T-cell (primary cell): ENCODE measurements at regions not wholly inside any gene's neighbourhood (a gene's known extent, or its start where the extent isn't known, plus 50 kb on each side); places are given as distances from the start of the nearest gene placed in this dataset.

Experiments used
- ATAC-seq, 4 experiments: fragments of 200-7000 bp in 3 of 4; fragments of 150-1000 bp in 1 of 4; cut with Tn5 transposase; replicated peaks in 1 of 4; 1 replicate in 3 of 4; 2 replicates in 1 of 4; pipeline ENCODE4 v1.10.0; 2021; ENCODE audit warnings: moderate library complexity in 3 of 4, mild to moderate bottlenecking in 2 of 4, moderate number of reproducible peaks in 1 of 4
- CTCF ChIA-PET, 2 donors: fragments of 300-600 bp; sonication (Branson Sonifier 250); formaldehyde crosslinking; loops; one replicate each; lab custom pipeline; 2022; ENCODE audit warnings: antibody characterized with exemption in 2 of 2; lab: Charles Lee
- POLR2A ChIA-PET, 2 donors: fragments of 300-600 bp; sonication (Branson Sonifier 250); formaldehyde crosslinking; loops; one replicate each; lab custom pipeline; 2022; ENCODE audit warnings: antibody characterized with exemption in 2 of 2; lab: Charles Lee
- DNase-seq, 35 experiments: peaks; one replicate each; pipeline versions ENCODE4 v3.0.0 to v3.0.0-alpha.2; 2013 to 2023
- H3K27ac ChIP-seq: one replicate; pipeline ENCODE4 v1.5.1; 2013; ENCODE audit warnings: low read length
- H3K27me3 ChIP-seq, 2 experiments: replicated peaks in 1 of 2; 1 replicate in 1 of 2; 2 replicates in 1 of 2; pipeline versions ENCODE4 v1.6.1 to v1.7.0; 2013; ENCODE audit warnings: low read length in 1 of 2, mixed read lengths in 1 of 2; ENCODE audit not compliant: control insufficient read depth in 2 of 2, insufficient read depth in 2 of 2; ENCODE audit errors: extremely low read depth in 1 of 2
- H3K36me3 ChIP-seq, 2 donors: 1 replicate in 1 of 2; 2 replicates in 1 of 2; pipeline versions ENCODE4 v1.6.1 to v1.7.0; 2013; ENCODE audit warnings: low read length in 1 of 2; ENCODE audit not compliant: control insufficient read depth in 2 of 2, insufficient read depth in 1 of 2; ENCODE audit errors: extremely low read depth in 1 of 2
- H3K4me1 ChIP-seq, 2 experiments: 1 replicate in 1 of 2; 2 replicates in 1 of 2; pipeline versions ENCODE4 v1.6.1 to v1.7.0; 2013; ENCODE audit warnings: low read length in 2 of 2, mixed read lengths in 1 of 2; ENCODE audit not compliant: insufficient read depth in 2 of 2, control insufficient read depth in 1 of 2; ENCODE audit errors: extremely low read depth in 1 of 2
- H3K4me3 ChIP-seq, 2 donors: 1 replicate in 1 of 2; 2 replicates in 1 of 2; pipeline versions ENCODE4 v1.5.1 to v1.7.0; 2013; ENCODE audit warnings: mild to moderate bottlenecking in 2 of 2, low read length in 1 of 2, moderate library complexity in 1 of 2; ENCODE audit not compliant: control insufficient read depth in 1 of 2; ENCODE audit errors: extremely low read depth in 1 of 2
- H3K9me3 ChIP-seq: 2 replicates; pipeline ENCODE4 v1.7.0; 2013
- H3K27ac Mint-ChIP-seq, 2 donors: one replicate each; pipeline ENCODE4 v1.8.0; 2020 to 2021; ENCODE audit warnings: mild to moderate bottlenecking in 2 of 2, mixed read lengths in 2 of 2
- H3K27me3 Mint-ChIP-seq, 2 donors: one replicate each; pipeline ENCODE4 v1.8.0; 2021 to 2022; ENCODE audit warnings: mixed read lengths in 2 of 2
- H3K36me3 Mint-ChIP-seq: one replicate; pipeline ENCODE4 v1.8.0; 2021; ENCODE audit warnings: mixed read lengths
- H3K4me1 Mint-ChIP-seq, 3 donors: one replicate each; pipeline ENCODE4 v1.8.0; 2020 to 2022; ENCODE audit warnings: mixed read lengths in 3 of 3, mild to moderate bottlenecking in 1 of 3
- H3K4me3 Mint-ChIP-seq, 3 donors: one replicate each; pipeline ENCODE4 v1.8.0; 2020 to 2022; ENCODE audit warnings: mild to moderate bottlenecking in 3 of 3, mixed read lengths in 3 of 3, moderate library complexity in 3 of 3
- H3K9me3 Mint-ChIP-seq, 3 donors: one replicate each; pipeline ENCODE4 v1.8.0; 2020 to 2022; ENCODE audit warnings: mixed read lengths in 3 of 3
- WGBS: methylation state at CpG from one replicate; pipeline ENCODE4 v1.1.5; 2013; ENCODE audit warnings: missing lambda C conversion rate; ENCODE audit not compliant: insufficient coverage; 5-methylcytosine and 5-hydroxymethylcytosine counted together

- CTCF ChIA-PET: no interaction called here
- 71% methylated on average over 2 of the region's 3 CpGs for WGBS
- no peak overlapping the region for H3K27ac Mint-ChIP-seq
- Histone ChIP-seq H3K36me3 (no peaks in the 10 kb centered on the region), H3K4me1 (no peaks in the 10 kb centered on the region), H3K27me3 (peaks cover 0 to 3% of the 10 kb centered on the region in 2 experiments), H3K4me3 (no peak overlapping the region), H3K27ac (no peak overlapping the region), H3K9me3 (no peaks in the 10 kb centered on the region)
- no peaks in the 10 kb centered on the region for H3K9me3 Mint-ChIP-seq
- H3K4me1 Mint-ChIP-seq: no peaks in the 10 kb centered on the region
- H3K36me3 Mint-ChIP-seq: no peaks in the 10 kb centered on the region
- DNase-seq (no peak), ATAC-seq (no peak)
- no peaks in the 10 kb centered on the region for H3K27me3 Mint-ChIP-seq
- no peak overlapping the region for H3K4me3 Mint-ChIP-seq
- POLR2A ChIA-PET: no interaction called here
Measured at GRCh38 chr6:14848019-14848418, 397.9 kb upstream of the JARID2 start.

- Mint-ChIP-seq H3K27me3 (no peaks in the 10 kb centered on the region), H3K4me1 (no peaks in the 10 kb centered on the region), H3K27ac (no peak overlapping the region), H3K36me3 (no peaks in the 10 kb centered on the region), H3K4me3 (no peak overlapping the region), H3K9me3 (no peaks in the 10 kb centered on the region)
- ChIA-PET POLR2A (interaction anchor here in 1 of 2 donors (0.8 kb wide), 1 partner anchor 53 kb away, joined by 3 read pairs; no protein-coding TSS in a partner anchor), CTCF (no interaction called here)
- no peak for ATAC-seq
- Histone ChIP-seq H3K27me3 (peaks cover 0 to 3% of the 10 kb centered on the region in 2 experiments), H3K4me3 (no peak overlapping the region), H3K36me3 (no peaks in the 10 kb centered on the region), H3K9me3 (no peaks in the 10 kb centered on the region), H3K4me1 (no peaks in the 10 kb centered on the region), H3K27ac (no peak overlapping the region)
- no peak for DNase-seq
Measured at GRCh38 chr6:14849185-14849584, 396.7 kb upstream of the JARID2 start.

- Mint-ChIP-seq H3K9me3 (no peaks in the 10 kb centered on the region), H3K4me3 (no peak overlapping the region), H3K36me3 (no peaks in the 10 kb centered on the region), H3K27me3 (no peaks in the 10 kb centered on the region), H3K27ac (no peak overlapping the region), H3K4me1 (peaks cover 0 to 1% (median 0%) of the 10 kb centered on the region in 3 donors)
- ATAC-seq (no peak), DNase-seq (no peak)
- POLR2A ChIA-PET: no interaction called here
- H3K27ac ChIP-seq: no peak overlapping the region
- H3K4me3 ChIP-seq: no peak overlapping the region
- H3K9me3 ChIP-seq: no peaks in the 10 kb centered on the region
- CTCF ChIA-PET: no interaction called here
- H3K36me3 ChIP-seq: no peaks in the 10 kb centered on the region
- no peaks in the 10 kb centered on the region for H3K27me3 ChIP-seq
- peaks cover 0 to 2% of the 10 kb centered on the region in 2 experiments for H3K4me1 ChIP-seq
- WGBS: 67% methylated on average over 1 of the region's 8 CpGs
Measured at GRCh38 chr6:14851281-14851680, 394.6 kb upstream of the JARID2 start.

- 100% methylated on average over 2 of the region's 5 CpGs for WGBS
- no peak for ATAC-seq
- no peak for DNase-seq
- POLR2A ChIA-PET: no interaction called here
- no peaks in the 10 kb centered on the region for H3K27me3 ChIP-seq
- no peaks in the 10 kb centered on the region for H3K9me3 ChIP-seq
- CTCF ChIA-PET: interaction anchor here in 1 of 2 donors (0.7 kb wide), 1 partner anchor 26 kb away, joined by 7 read pairs; no protein-coding TSS in a partner anchor
- peaks cover 6 to 11% (median 8%) of the 10 kb centered on the region in 3 donors for H3K4me1 Mint-ChIP-seq
- no peaks in the 10 kb centered on the region for H3K36me3 ChIP-seq
- H3K4me1 ChIP-seq: peaks cover 4 to 13% of the 10 kb centered on the region in 2 experiments
- H3K36me3 Mint-ChIP-seq: no peaks in the 10 kb centered on the region
- H3K9me3 Mint-ChIP-seq: peaks cover 0 to 3% (median 0%) of the 10 kb centered on the region in 3 donors
- no peak overlapping the region for H3K27ac Mint-ChIP-seq
- H3K4me3 ChIP-seq: no peak overlapping the region
- H3K4me3 Mint-ChIP-seq: no peak overlapping the region
- H3K27ac ChIP-seq: no peak overlapping the region
- no peaks in the 10 kb centered on the region for H3K27me3 Mint-ChIP-seq
Measured at GRCh38 chr6:14852375-14852774, 393.5 kb upstream of the JARID2 start.

GRCh38 chr6:14856177-14856576 lies 389.7 kb upstream of the JARID2 start:
- no peak overlapping the region for H3K27ac Mint-ChIP-seq
- no peak overlapping the region for H3K27ac ChIP-seq
- H3K36me3 Mint-ChIP-seq: no peaks in the 10 kb centered on the region
- H3K4me3 Mint-ChIP-seq: no peak overlapping the region
- 100% methylated on average over 4 of the region's 7 CpGs for WGBS
- H3K4me1 ChIP-seq: peaks cover 6 to 24% of the 10 kb centered on the region in 2 experiments
- no peaks in the 10 kb centered on the region for H3K27me3 ChIP-seq
- H3K4me3 ChIP-seq: no peak overlapping the region
- DNase-seq (no peak), ATAC-seq (no peak)
- no peaks in the 10 kb centered on the region for H3K27me3 Mint-ChIP-seq
- peaks cover 0 to 4% (median 0%) of the 10 kb centered on the region in 3 donors for H3K9me3 Mint-ChIP-seq
- no peaks in the 10 kb centered on the region for H3K9me3 ChIP-seq
- ChIA-PET POLR2A (no interaction called here), CTCF (interaction anchor here in 1 of 2 donors (0.7 kb wide), 1 partner anchor 767 kb away, joined by 7 read pairs; no protein-coding TSS in a partner anchor)
- H3K4me1 Mint-ChIP-seq: peaks cover 14 to 29% (median 25%) of the 10 kb centered on the region in 3 donors
- H3K36me3 ChIP-seq: no peaks in the 10 kb centered on the region

- peaks cover 0 to 4% (median 0%) of the 10 kb centered on the region in 3 donors for H3K9me3 Mint-ChIP-seq
- CTCF ChIA-PET: interaction anchor here in 1 of 2 donors (0.6 kb wide), 1 partner anchor 20 kb away, joined by 3 read pairs; no protein-coding TSS in a partner anchor
- POLR2A ChIA-PET: no interaction called here
- DNase-seq (peak in 1 of 35 experiments; percentile 11), ATAC-seq (peak in 2 of 4 experiments; percentile 4 to 7)
- H3K4me3 Mint-ChIP-seq: peak overlapping the region; percentile 71 to 83 (median 79)
- Histone ChIP-seq H3K27me3 (no peaks in the 10 kb centered on the region), H3K9me3 (no peaks in the 10 kb centered on the region), H3K36me3 (no peaks in the 10 kb centered on the region), H3K4me3 (peak overlapping the region; percentile 5 to 42), H3K4me1 (peaks cover 6 to 28% of the 10 kb centered on the region in 2 experiments), H3K27ac (peak overlapping the region; percentile 84)
- no peaks in the 10 kb centered on the region for H3K27me3 Mint-ChIP-seq
- H3K4me1 Mint-ChIP-seq: peaks cover 14 to 32% (median 26%) of the 10 kb centered on the region in 3 donors
- H3K36me3 Mint-ChIP-seq: no peaks in the 10 kb centered on the region
- H3K27ac Mint-ChIP-seq: peak overlapping the region; percentile 90 to 95
- 97% methylated on average over 7 of the region's 9 CpGs for WGBS
Measured at GRCh38 chr6:14857001-14857400, 388.9 kb upstream of the JARID2 start.
